NB4 (cell line): ENCODE measurements at regions not wholly inside any gene's neighbourhood (a gene's known extent, or its start where the extent isn't known, plus 50 kb on each side); places are given as distances from the start of the nearest gene placed in this dataset.
"Not testable (repeated sequence)": the region's sequence is repeated elsewhere in the genome, so short reads cannot be mapped to it uniquely, and the experiment has no call there.

Experiments
- DNase-seq: peaks from one replicate; pipeline ENCODE4 v3.0.0; 2010; ENCODE audit warnings: low read depth
- H3K4me3 ChIP-seq: one replicate; pipeline ENCODE4 v1.5.1; 2011; ENCODE audit warnings: mild to moderate bottlenecking, low read depth, low read length, moderate library complexity
- MYC ChIP-seq: IDR thresholded peaks from 2 replicates; pipeline ENCODE4 v1.6.1; 2011; ENCODE audit warnings: low read depth, low read length
- POLR2A ChIP-seq: IDR thresholded peaks from 2 replicates; pipeline ENCODE4 v1.6.1; 2011; ENCODE audit warnings: mild to moderate bottlenecking; ENCODE audit not compliant: insufficient read length; ENCODE audit errors: extremely low read depth
- TF ChIP-seq, protein P1 (sequence below): IDR thresholded peaks from 2 replicates; pipeline ENCODE4 v1.6.1; 2011; ENCODE audit warnings: low read depth, low read length
- TF ChIP-seq, protein P2 (sequence below): IDR thresholded peaks from one replicate; pipeline ENCODE4 v1.5.1; 2012; ENCODE audit warnings: low read depth, low read length

DNA sequence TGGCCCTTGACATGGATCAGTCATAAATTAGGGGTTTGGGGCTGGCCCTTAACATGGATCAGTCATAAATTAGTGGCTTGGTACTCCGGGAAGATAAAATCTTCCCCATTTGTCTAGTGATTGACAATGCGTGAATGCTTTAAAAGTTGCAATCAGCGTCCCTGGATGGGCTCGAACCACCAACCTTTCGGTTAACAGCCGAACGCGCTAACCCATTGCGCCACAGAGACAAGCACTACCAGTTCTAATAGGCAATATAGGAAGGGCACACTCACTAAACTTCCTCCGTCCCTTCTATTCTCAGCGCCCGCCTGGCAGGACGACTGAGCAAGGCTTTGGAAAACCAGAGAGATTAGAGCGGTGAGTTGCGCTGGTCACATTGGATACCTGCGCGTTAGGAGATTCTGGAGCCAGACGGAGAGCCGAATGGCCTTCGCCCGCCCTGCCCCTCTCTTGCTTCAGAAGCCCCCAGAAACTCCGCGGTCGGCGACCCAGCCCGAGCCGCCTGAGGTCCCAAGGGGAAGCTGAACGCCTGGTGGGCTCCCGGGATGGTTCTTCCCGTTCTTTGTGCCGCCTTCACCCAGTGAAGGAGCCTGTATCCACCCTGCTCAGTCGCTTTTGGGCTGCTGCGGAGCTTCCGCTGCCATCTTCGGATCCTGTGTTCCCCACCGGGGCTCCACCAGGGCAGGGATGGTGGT, 235.9 kb downstream of the FAM72C start:
- H3K4me3 ChIP-seq: no peak overlapping the region
- DNase-seq: peak; percentile 35
- TF ChIP-seq MYC: no peak

DNA sequence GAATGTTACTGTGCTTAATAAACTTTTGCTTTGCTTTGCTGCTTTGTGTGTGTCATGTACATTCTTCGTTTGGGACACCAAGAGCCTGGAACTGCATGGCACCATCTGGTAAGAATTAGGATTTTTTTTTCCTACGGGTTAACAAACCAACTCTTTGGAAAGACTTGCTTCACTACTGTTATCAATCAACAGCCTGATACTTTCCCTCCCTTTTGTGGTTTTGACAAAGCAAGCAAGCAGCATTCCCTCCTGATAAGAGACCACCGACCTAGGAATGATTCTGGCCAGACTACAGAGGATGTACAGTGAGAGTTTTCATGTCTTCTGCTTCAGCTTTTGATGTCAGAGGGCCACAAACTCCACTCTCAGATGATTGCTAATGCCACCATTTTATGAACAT, 237.5 kb downstream of the FAM72C start:
- H3K4me3 ChIP-seq, DNase-seq: not testable (repeated sequence)

DNA sequence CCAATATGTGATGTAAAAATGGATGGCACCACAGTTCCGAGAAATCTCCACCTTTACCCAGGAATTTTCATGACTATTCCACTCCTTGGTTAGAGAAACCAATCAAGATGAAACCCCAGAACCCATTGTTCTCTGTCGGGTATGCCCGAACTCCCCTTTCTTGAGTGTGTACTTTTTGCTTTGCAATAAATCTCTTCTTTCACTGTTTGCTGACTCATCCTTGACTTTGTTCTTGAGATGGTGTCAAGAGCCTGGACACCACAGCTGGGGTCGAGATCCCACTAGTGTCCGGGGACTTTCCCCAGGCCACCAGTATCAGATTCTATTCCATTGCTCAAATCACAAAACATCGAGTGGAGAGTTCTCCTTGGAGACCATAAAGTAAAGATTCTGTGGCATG, 240.9 kb downstream of the FAM72C start:
- H3K4me3 ChIP-seq, DNase-seq: not testable (repeated sequence)

DNA sequence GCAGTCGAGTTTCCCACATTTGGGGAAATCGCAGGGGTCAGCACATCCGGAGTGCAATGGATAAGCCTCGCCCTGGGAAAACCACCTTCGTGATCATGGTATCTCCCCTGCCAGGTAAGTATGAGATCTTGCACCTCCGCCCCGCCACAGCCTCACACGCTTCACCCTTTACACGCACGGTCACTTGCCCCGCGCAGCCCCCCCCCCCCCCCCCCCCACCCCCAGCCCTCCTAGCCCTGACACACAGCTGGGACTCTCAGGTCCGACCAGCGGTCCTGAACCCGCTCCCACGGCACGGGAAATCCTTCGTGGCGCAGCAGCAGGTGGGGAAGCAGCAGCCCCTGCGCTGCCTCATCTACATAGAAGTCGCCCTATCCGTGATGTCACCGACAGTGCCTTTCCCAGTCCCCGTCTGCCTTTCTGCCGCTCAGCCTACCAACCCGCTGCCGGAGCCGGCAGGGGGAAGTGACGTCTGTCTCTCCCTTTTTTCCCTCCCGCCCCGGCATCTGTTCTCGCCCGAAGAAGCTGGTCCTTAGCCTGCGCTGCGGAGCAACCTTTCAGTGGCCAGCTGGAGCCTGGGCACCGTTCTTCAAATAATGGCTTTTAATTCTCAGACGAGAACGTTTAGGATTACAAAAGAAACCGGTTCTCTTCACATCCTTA, 242.2 kb downstream of the FAM72C start:
- H3K4me3 ChIP-seq: not testable (repeated sequence)
- DNase-seq: peak; percentile 54

DNA sequence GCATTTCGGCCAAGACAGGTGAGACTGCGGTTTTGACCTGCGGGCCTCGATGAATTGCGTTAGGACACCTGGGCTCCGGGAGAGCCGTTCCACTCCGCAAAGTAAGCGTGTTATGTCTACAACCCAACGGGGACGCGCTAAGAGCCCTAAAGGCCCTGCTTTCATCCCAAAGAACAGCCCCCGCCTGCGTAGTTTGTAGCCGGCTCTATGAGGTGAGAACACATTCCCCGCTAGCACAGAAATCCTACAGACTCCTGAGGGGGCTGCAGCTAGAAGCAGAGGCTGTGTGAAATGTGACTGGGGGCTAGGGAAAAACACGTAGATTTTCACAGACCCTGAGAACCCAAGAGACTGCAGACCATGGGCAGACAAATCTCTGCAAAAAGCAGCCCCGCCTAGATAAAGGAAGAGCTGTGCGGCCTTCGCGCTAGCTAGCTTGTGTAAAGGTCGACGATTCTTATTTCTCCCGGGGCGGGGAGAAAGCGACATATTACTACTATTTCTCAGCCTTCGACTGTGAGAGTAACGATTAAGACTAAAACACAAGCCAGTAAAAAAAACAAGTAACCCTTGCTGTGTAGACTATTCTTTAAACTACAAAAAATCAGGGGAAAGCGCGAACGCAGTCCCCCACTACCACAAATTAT, 242.9 kb downstream of the FAM72C start:
- not testable (repeated sequence) for DNase-seq, H3K4me3 ChIP-seq

DNA sequence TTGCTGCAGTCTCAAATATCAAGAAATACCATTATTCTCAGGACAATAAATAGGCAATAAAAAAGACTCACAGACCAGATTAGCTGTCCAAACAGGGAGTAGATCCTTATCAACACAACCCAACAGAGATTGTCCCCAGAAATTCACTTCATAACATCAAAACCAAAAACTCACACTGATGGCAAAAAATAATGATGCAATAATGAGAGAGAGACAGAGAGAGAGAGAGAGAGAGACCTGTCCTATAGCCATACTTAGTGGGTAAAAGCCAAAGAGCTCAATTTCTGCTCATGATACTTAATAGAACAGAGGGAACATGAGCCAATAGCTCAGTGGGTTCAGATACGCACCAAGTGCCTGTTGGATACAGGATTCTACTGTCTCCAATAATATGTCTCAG, 244.5 kb downstream of the FAM72C start:
- no peak for DNase-seq
- no peak overlapping the region for H3K4me3 ChIP-seq
- TF ChIP-seq, protein P1, sequence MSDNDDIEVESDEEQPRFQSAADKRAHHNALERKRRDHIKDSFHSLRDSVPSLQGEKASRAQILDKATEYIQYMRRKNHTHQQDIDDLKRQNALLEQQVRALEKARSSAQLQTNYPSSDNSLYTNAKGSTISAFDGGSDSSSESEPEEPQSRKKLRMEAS: no peak
- TF ChIP-seq, protein P2, sequence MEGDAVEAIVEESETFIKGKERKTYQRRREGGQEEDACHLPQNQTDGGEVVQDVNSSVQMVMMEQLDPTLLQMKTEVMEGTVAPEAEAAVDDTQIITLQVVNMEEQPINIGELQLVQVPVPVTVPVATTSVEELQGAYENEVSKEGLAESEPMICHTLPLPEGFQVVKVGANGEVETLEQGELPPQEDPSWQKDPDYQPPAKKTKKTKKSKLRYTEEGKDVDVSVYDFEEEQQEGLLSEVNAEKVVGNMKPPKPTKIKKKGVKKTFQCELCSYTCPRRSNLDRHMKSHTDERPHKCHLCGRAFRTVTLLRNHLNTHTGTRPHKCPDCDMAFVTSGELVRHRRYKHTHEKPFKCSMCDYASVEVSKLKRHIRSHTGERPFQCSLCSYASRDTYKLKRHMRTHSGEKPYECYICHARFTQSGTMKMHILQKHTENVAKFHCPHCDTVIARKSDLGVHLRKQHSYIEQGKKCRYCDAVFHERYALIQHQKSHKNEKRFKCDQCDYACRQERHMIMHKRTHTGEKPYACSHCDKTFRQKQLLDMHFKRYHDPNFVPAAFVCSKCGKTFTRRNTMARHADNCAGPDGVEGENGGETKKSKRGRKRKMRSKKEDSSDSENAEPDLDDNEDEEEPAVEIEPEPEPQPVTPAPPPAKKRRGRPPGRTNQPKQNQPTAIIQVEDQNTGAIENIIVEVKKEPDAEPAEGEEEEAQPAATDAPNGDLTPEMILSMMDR: no peak
- no peak for TF ChIP-seq POLR2A
- TF ChIP-seq MYC: no peak

DNA sequence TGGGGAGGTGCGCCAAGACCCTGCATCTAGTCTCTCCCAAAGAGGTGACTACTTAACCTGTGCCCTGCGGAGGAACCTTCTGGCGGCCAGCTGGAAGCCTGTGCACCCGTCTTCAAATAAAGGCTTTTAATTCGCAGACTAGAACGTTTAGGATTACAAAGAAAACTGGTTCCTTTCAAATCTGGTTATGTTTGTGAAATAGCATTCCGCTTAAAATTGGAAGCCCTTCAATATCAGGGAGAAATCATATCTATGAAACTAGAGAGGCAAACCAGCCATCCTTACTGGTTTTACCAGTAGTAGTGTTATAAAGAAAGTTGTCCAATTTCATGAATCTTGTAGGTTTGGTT, 250.8 kb downstream of the FAM72C start:
- peak overlapping the region; percentile 66 for H3K4me3 ChIP-seq
- no peak for DNase-seq
- TF ChIP-seq, protein P1: no peak
- peak; percentile 4 for TF ChIP-seq POLR2A
- TF ChIP-seq MYC: no peak; the same call in 1 of the 2 replicates
- TF ChIP-seq, protein P2: no peak

DNA sequence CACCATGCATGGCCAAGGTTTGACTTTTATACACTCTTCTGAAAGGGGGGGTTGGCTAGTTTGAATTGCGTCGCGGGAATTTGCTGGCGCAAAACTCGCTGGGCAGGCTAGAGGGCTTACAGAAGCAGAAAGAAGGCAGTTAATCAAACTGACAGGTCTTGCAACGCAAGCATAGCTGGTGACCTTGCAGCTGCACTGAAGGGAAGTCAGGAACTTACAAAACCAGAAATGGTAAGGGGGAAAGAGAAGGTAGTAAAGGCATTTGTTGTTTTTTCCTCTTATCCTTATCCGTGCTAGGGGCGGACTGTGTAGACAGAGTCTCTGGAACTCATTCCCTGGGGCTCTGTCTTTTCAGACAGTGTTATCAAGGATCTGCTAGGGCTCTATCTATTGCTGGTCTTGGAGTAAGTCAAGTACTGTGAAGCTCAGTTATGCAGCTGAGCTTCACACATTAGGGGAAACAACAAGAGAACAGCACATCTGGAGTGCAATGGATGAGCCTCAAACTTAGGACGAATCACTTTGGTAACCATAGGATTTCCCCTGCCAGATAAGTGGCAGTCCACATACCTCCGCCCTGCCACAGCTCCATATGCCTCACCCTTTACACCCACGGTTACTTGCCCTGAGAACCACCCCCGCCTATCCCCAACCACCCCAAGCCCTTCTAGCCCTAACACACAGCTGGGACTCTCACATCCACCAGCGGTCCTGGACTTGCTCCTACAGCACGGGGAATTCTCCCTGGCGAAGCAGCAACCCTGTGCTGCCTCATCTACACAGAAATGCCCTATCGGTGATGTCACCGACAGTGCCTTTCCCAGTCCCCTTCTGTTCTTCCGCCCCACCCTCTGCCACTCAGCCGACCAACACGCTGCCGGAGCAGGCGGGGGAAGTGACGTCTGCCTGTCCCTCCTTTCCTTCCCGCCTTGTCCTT, 251.4 kb downstream of the FAM72C start:
- TF ChIP-seq, protein P1: peak; percentile 80; the same call in 1 of the 2 replicates
- TF ChIP-seq POLR2A (peak; percentile 70), MYC (peak; percentile 64)
- TF ChIP-seq, protein P2: no peak
- H3K4me3 ChIP-seq: peak overlapping the region; percentile 66

More for the DNA sequence above, 251.4 kb downstream of the FAM72C start:
- DNase-seq: peak; percentile 92
